PC-3 (cell line): ENCODE measurements at regions not wholly inside any gene's neighbourhood (a gene's known extent, or its start where the extent isn't known, plus 50 kb on each side); places are given as distances from the start of the nearest gene placed in this dataset.
"Not testable (repeated sequence)": the region's sequence is repeated elsewhere in the genome, so short reads cannot be mapped to it uniquely, and the experiment has no call there.

Source experiments
- EZH2 ChIP-seq: fragments of 300-600 bp; sonication (generic); IDR thresholded peaks from one replicate; pipeline ENCODE4 v1.6.1; 2017; ENCODE audit warnings: antibody characterized with exemption, mild to moderate bottlenecking, low read length; ENCODE audit not compliant: unreplicated experiment
- TF ChIP-seq, protein P1 (sequence below): fragments of 300-600 bp; sonication (generic); conservative IDR thresholded peaks from 2 replicates; pipeline ENCODE4 v1.5.1; 2017; ENCODE audit warnings: antibody characterized with exemption, low read depth, mild to moderate bottlenecking, low read length

DNA sequence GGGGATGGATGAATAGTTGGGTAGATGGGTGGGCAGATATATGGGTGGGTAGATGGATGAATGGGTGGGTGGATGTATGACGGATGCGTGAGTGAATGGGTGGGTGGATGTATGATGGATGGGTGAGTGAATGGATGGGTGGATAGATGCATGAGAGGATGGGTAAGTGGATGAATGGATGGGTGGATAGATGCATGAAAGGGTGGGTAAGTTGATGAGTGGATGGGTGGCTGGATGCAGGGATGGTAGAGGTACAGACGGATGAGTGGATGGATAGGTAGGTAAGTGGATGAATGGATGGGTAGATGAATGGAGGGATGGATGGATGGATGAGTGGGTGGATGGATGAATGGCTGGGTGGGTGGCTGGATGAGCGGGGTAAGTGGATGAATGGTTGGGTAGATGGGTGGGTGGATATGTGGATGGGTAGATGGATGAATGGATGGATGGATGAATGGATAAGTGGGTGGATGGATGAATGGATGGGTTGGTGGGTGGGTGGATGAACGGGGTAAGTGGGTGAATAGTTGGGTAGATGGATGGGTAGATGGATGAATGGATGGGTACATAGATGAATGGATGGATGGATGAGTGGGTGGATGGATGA lies 208.9 kb downstream of the NPIPB11 start:
- TF ChIP-seq, protein P1, sequence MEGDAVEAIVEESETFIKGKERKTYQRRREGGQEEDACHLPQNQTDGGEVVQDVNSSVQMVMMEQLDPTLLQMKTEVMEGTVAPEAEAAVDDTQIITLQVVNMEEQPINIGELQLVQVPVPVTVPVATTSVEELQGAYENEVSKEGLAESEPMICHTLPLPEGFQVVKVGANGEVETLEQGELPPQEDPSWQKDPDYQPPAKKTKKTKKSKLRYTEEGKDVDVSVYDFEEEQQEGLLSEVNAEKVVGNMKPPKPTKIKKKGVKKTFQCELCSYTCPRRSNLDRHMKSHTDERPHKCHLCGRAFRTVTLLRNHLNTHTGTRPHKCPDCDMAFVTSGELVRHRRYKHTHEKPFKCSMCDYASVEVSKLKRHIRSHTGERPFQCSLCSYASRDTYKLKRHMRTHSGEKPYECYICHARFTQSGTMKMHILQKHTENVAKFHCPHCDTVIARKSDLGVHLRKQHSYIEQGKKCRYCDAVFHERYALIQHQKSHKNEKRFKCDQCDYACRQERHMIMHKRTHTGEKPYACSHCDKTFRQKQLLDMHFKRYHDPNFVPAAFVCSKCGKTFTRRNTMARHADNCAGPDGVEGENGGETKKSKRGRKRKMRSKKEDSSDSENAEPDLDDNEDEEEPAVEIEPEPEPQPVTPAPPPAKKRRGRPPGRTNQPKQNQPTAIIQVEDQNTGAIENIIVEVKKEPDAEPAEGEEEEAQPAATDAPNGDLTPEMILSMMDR = not testable (repeated sequence)
- TF ChIP-seq EZH2 = not testable (repeated sequence)
